G401.6 (cell line): ENCODE measurements at regions not wholly inside any gene's neighbourhood (a gene's known extent, or its start where the extent isn't known, plus 50 kb on each side); places are given as distances from the start of the nearest gene placed in this dataset.
"Not testable (repeated sequence)": the region's sequence is repeated elsewhere in the genome, so short reads cannot be mapped to it uniquely, and the experiment has no call there.

ENCODE experiments used
- FAIRE-seq: peaks from 2 replicates; lab custom pipeline; 2012; peaks lifted over from hg19 to GRCh38; lab: Jason Lieb, UNC

DNA sequence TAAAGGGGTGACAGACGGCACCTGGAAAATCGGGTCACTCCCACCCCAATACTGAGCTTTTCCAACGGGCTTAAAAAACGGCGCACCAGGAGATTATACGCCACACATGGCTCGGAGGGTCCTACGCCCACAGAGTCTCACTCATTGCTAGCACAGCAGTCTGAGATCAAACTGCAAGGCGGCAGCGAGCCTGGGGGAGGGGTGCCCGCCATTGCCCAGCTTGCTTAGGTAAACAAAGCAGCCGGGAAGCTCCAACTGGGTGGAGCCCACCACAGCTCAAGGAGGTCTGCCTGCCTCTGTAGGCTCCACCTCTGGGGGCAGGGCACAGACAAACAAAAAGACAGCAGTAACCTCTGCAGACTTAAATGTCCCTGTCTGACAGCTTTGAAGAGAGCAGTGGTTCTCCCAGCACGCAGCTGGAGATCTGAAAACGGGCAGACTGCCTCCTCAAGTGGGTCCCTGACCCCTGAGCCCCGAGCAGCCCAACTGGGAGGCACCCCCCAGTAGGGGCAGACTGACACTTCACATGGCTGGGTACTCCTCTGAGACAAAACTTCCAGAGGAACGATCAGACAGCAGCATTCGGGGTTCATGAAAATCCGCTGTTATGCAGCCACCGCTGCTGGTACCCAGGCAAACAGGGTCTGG is 162.8 kb upstream of the GJE1 start:
- not testable (repeated sequence) for FAIRE-seq

DNA sequence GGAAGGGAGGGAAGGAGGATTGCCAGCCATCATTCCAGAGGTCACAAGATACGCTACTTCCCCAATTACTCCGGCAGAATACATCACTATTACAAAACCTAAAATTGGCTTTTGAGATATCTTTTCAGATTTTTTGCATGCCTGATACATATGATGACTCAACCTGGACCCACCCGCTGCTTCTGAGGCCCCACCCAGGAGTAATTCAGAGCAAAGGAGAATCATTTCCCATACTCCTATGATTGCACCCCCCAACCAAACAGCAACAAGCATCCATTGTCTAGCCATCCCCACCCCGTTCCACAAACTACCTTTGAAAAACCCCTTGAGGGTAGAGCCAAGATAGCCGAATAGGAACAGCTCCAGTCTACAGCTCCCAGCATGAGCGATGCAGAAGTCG is 163.5 kb upstream of the GJE1 start:
- FAIRE-seq = no peak

DNA sequence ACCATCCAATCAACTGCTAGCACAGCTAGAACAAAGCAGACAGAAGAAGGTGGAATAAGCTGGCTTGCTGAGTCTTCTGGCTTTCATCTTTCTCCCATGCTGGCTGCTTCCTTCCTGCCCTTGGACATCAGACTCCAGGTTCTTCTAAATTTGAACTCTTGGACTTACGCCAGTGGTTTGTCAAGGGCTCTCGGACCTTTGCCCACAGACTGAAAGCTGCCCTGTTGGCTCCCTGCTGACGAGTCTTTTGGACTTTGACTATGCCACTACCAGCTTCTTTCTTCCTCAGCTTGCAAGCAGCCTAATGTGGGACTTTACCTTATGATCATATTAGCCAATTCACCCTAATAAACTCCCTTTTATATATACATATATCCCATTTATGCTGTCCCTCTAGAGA is 164.1 kb upstream of the GJE1 start:
- FAIRE-seq = no peak

DNA sequence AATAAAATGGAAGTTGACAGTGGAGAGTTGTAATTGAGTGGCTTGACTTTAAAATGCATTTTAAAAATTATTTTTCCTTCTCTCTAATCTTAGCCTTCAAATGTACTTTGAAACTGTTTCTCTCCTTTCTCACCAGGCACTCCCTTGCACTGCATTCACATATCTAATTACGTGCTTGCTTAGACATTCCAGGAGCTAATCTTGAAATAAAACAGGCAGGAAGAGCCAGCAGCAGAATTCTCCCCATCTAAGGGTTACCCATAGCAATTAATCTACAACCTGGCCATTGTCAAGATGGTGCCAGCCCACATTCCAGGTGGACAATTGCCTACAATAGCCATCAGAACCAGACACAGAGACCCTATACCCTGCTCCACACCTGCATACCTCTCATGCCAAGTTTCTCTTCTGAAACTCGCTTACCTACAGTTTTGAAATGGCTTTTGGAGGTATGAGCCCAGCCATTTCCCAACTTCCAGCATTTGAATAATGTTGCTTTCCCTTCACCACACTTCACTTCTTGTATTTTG is 167.6 kb upstream of the GJE1 start:
- FAIRE-seq = no peak

DNA sequence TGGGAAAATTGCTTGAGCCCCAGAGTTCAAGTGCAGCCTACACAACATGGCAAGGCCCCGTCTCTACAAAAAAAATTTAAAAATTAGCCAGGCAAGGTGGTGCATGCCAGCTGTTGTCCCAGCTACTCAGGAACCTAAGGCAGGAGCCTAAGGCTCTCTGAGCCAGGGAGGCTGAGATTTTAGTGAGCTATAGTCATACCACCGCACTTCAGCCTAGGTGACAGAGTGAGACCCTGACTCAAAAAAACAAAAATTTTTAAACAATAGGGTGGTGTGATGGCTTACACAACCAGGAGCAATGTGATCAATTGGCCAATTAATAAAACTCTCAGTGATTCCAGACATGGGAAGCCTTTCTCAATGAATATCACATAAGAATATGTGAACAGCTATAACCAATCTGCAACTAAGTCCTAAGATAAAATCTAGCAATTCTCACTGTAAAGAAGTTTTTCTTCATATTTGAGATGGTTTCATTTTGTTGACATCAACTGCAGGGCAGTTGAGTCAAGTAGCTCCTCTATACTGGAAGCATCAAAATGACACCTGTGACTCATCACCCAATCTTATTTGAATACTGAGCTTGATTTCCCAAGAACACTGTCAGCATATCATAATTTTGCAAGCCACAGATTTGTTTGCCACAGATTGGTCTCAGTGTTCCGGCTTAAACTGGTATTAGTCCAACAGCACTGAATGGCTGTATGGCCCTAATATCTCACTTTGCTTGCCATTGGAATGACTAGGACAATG is 169.0 kb upstream of the GJE1 start:
- no peak for FAIRE-seq

DNA sequence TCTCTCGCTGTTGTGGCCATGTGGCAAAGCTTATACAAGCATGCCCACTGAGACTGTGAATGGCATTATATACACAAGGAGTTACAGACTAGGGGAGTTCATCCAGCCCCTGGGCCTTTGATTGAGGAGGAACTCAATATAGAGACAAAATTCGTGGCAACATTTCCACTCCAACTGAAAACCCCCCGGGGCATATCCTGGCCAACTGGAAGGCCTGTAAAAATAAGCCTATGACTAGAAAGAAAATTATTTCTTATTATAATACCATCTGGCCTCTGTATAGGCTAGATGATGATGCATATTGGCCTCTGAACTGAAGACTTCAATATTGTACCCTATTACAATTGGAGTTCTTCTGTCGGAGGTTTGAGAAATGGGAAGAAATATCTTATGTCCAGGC is 175.5 kb upstream of the GJE1 start:
- no peak for FAIRE-seq

DNA sequence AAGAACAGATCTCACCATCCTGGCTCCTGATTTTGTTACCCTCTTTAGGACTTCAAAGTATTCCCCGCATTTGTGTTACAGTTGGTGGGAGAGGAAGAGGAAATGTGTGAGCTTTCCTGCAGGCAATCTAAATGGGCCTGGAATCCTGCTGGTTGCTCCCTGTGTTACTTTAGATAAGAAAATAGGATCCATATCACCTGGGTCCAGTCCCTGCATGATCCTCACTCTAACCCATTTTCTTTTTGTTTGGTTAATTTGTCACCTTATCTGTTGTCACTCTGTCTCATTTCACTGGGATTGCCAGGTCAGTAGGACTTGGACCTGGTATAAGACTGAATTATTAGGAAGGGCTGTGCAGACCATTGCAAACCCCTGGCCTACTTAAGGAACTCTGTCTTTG is 175.9 kb upstream of the GJE1 start:
- no peak for FAIRE-seq

DNA sequence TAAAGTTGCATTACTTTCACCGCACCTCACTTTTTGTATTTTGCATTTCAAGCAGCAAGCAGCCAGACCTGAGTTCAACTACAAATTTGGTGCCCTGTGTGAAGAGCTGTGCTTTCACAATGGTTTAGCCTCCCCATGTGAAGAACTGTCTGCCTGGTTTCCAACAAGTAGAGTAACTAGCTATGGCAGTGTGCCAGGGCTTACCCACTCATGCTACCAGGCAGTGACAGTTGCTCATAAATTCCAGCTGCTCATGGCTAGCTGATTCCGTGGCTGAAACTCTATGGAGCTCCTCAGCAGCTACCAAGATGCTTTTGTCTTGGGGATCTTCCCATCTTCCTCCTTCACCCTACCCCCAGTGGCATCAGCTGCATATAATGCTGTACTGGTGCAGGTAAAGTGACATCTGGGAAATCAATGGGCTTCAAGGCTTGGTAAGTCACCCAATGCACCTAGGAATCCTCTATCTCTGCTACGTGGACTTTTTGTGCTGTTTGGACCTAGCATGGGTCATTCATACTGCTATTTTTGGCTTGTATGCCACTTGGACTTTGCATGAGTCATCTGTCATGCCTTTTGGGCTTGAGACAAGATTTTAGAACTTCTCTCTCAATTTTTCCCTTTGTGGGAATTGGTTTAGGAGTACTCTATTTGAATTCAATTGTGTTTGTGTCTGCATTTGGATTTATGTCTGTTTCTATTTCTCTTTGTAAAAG is 176.5 kb upstream of the GJE1 start:
- FAIRE-seq = no peak

DNA sequence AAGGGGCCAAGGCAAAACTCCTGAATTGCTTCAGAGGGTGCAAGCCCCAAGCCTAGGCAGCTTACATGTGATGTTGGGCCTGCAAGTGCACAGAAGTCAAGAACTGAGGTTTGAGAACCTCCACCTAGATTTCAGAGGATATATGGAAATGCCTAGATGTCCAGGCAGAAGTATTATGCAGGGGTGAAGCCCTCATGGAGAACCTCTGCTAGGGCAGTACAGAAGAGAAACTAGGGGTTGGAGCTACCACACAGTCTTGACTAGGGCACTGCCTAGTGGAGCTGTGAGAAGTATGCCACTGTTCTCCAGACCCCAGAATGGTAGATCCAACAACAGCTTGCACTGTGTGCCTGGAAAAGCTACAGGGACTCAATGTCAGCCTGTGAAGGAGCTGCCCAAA is 179.7 kb upstream of the GJE1 start:
- FAIRE-seq = no peak

DNA sequence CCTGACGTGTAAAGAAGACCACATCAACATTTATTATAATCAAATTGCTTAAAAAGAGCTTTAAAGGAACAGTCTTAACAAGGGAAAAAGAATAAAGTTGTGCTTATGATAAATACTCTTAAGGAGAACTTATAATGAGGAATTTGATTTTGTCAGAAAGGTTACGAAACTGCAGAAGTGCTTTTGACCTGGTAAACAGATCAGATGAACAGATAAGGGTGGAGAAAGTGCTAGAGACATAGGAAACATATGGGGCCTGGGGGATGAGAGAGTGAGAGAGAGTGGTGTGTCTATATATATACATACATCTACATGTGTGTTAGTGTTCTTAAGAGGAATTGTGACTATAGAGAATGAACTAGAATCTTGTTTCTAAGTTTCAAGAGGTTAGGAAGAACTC is 186.2 kb upstream of the GJE1 start:
- FAIRE-seq = no peak

DNA sequence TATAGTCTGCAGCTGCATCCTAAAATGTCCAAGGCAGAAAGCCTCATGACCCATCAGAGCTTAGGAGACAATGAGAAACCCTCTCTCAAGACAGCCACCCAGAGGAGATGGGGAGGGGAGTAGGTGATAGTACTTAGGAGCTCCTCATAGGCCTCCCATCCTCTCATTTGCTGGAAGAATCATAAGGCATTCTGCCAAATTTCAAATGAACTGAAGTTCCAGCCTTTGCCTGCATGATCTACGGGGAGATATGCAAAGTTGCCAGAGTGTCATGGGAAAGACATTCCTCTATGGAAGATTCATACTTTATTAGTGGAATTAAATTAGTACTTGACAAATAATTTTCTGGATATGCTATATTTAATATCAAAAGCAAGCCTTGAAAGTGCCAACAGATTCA is 194.1 kb upstream of the GJE1 start:
- no peak for FAIRE-seq

DNA sequence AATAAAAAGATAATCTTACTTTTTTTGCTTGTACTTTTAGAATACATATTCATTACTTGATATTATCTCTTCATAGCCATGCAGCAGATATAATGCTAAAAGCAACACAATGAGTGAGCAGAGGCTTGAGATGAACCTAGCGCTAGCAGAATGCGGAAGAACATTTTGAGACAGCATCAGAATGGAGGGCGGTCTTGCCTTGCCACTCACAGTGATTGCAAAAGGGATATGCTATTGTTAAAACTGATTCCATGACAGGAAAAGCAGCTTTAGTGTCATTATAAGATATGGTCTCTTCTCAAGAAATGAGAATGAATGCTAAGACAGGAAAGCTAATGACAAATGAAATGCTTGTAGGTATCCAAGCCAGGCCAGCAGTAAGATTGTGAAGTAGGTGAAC is 200.0 kb upstream of the GJE1 start:
- no peak for FAIRE-seq

DNA sequence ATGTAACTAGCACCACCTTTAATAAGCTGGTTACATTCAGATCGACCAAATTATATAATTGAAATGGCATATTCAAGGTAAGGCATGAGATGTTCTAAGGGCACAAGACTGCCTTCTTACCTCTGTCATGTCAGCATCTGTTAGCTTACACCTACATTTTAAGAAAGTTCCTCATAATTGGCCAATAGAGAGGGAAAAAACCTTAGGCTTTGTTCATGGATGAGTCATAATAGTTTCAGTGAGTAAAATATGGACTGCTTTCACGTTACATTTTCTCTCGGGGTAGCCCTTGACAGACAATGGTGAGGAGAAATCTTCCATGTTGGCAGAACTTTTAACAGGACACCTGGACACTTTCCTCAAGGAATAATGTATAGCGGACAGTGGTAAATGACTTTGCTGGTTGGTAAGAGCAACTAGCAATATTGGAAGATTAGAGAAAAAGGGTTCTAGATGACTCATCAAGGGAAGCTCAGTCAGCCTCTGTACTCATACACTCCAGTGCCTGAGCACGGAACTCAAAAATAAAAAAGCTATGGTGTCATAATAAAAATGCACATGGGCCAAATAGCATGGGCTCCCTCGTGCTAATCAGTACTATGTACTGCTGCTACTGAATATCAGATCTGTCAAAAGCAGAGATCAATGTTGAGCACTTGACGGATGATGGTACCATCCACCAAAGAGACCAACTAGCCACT is 206.4 kb upstream of the GJE1 start:
- FAIRE-seq = not testable (repeated sequence)

DNA sequence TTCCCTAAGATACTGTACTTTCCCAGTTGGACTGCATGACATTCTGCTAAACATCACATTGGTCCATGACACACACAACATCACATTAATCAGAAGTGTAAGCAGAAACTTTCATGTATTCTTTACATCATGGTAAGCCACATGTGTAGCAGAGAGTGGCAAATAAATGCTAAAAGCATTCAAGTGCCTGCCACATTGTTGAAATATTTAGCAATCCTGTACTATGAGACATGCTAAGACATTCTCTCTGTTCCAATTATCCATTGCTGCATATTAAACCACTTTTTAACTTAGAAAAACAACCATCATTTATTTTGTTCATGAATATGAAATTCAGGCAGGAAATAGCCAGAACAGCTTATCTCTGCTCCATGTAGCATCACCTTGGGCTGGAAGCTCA is 207.7 kb upstream of the GJE1 start:
- FAIRE-seq = no peak

DNA sequence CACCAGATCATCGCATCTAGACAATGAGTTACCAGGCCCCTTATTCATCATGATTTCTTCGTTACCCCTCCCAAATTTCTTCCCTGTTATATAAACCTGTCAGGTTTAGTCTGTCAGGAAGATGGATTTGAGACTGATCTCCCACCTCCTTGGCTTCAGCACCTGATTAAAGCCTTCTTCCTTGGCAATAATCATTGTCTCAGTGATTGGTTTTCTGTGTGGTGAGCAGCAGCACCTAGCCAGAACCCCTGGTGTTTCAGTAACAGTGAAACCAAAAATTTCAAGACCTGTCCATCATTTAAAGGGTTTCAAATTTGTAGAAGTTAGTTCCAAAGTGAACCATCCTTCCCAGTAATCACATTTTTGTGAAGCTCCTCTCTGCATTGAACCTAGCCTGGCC is 209.8 kb upstream of the GJE1 start:
- FAIRE-seq = no peak

DNA sequence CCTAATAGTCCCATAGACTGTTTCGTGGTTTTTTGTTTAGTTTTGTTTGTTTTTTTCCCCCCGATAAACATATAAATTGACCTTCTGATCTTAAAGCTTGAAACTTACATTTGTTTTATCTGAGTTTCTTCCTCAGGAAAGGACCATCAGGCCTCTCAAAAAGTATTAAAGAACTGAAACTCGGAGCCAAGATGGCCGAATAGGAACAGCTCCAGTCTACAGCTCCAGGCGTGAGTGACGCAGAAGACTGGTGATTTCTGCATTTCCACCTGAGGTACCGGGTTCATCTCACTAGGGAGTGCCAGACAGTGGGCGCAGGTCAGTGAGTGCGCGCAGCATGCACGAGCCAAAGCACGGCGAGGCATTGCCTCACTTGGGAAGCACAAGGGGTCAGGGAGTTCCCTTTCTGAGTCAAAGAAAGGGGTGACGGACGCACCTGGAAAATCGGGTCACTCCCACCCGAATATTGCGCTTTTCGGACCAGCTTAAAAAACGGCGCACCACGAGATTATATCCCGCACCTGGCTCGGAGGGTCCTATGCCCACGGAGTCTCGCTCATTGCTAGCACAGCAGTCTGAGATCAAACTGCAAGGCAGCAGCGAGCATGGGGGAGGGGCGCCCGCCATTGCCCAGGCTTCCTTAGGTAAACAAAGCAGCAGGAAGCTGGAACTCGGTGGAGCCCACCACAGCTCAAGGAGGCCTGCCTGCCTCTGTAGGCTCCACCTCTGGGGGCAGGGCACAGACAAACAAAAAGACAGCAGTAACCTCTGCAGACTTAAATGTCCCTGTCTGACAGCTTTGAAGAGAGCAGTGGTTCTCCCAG is 215.8 kb upstream of the GJE1 start:
- not testable (repeated sequence) for FAIRE-seq

DNA sequence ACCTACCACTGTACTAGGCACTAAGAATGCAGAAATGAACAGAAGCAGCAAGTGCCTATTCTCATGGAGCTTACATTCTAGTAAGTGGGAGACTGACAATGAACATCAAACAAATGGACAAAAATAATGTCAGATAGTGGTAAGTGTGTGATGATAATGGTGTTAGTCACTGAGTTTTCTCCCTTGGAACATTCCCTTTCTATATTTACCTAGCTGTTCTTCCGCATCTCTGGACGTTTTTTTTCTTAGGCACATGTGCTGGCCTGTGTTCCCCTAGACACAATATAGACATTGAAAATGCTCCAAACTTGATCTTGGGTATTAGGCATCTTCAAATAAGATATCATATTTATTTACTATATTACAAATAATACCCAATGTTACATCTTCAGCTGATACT is 218.1 kb upstream of the GJE1 start:
- FAIRE-seq = no peak

DNA sequence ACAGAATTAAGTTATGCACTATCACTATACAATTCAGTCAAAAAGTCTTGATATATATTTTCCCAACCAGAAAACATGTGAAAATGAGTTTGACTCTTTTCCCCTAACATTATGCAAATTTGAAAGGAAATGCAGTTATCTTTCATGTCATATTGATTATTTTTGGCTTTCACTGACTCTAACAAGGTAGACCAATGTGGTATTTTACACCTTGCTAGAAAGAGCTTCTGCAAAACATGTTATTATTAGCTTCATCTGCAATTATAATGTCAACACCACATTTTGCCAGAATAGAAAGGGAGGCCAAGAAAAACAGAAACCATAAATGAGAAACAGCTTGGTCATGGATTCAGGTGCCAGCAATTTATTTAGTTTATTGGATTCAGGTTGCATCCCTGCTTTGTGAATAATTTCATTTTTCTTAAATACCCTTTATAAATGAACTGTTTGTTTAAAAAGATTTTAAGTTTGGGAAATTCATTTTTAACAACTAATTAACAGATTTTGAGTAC is 226.1 kb upstream of the GJE1 start:
- no peak for FAIRE-seq

DNA sequence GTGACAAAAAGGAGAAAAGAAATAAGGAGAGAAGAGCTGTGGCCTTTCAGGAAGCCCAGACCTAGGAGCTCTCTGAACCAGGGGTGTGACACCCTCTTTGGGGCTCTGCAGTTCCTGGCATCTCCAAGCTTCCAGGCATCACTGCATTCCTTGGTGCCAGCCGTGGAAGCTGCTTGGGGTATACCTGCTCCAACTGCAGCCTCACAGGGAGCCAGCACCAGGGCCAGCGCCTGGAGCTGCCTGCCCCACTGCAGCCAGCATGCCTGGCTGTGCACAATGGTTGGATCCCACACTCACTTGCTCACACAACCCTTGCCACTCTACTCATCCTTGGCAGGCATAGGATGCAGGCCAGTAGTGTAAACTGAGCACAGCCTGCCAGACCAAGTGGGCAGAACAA is 242.1 kb upstream of the GJE1 start:
- FAIRE-seq = no peak

DNA sequence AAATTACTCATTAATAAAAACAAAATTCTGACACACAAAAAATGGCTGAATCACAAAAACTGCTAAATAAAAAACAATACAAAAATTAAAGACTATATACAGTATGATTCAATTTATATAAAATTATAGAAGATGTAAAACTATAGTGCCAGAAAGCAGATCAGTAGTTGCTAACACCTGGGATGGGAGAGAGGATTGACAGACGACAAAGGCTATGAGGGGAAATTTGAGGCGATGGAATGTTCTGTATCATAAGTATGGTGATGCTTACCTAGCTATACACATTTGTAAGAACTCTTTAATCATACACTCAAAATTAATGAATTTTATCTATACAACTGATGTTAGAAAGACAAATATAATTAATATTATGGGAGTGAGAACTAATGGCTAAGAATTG is 247.9 kb upstream of the GJE1 start:
- no peak for FAIRE-seq

DNA sequence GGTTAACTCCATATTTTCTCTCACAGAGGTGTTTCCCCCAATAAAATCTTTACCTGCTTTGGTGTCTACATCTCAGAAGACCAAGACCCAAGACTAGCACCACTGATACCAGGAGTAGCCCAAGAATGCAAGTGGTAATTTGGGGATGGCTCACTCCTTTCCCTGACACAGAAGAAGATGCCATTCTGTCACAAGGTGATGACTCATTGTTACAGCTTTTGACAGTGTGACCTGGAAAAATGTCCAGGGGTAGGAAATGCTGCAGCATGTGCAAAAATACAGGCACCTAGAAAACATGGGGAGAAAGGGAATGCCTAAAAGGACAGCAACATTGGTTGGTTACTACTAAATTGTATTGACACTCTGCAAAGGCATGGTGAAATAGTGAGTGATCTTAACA is 254.0 kb upstream of the GJE1 start:
- no peak for FAIRE-seq
